ENCODE measurements at regions not wholly inside any gene's neighbourhood (a gene's known extent, or its start where the extent isn't known, plus 50 kb on each side); places are given as distances from the start of the nearest gene placed in this dataset.
"Not testable (repeated sequence)": the region's sequence is repeated elsewhere in the genome, so short reads cannot be mapped to it uniquely, and the experiment has no call there.

GRCh38 chr6:134778431-134778830 lies 171.5 kb downstream of the ALDH8A1 start:
- DNase-seq, result no peak

GRCh38 chr6:134774201-134774638 lies 175.7 kb downstream of the ALDH8A1 start:
- no peak for DNase-seq

GRCh38 chr6:134772671-134773360 lies 177.1 kb downstream of the ALDH8A1 start:
- no peak for DNase-seq

- no peak for DNase-seq
Observed at GRCh38 chr6:134768931-134769330, 181.0 kb downstream of the ALDH8A1 start.

GRCh38 chr6:134766497-134766896 lies 183.4 kb downstream of the ALDH8A1 start:
- no peak for DNase-seq

- DNase-seq, result no peak
Observed at GRCh38 chr6:134764741-134765140, 185.2 kb downstream of the ALDH8A1 start.

GRCh38 chr6:134763575-134763974 lies 186.3 kb downstream of the ALDH8A1 start:
- DNase-seq, result not testable (repeated sequence)

- DNase-seq, result no peak
Observed at GRCh38 chr6:134758621-134759020, 191.3 kb downstream of the ALDH8A1 start.

GRCh38 chr6:134757911-134758361 lies 192.0 kb downstream of the ALDH8A1 start:
- DNase-seq, result no peak

GRCh38 chr6:134756374-134757025 lies 193.4 kb downstream of the ALDH8A1 start:
- no peak for DNase-seq

GRCh38 chr6:134754013-134754690 lies 195.7 kb downstream of the ALDH8A1 start:
- DNase-seq, result no peak

- DNase-seq, result no peak
Observed at GRCh38 chr6:134753001-134753400, 196.9 kb downstream of the ALDH8A1 start.

GRCh38 chr6:134752445-134752844 lies 197.5 kb downstream of the ALDH8A1 start:
- DNase-seq, result no peak

- no peak for DNase-seq
Observed at GRCh38 chr6:134750669-134751068, 199.2 kb downstream of the ALDH8A1 start.

GRCh38 chr6:134748484-134748883 lies 201.4 kb downstream of the ALDH8A1 start:
- DNase-seq, result no peak

- DNase-seq, result not testable (repeated sequence)
Observed at GRCh38 chr6:134747197-134747596, 202.7 kb downstream of the ALDH8A1 start.

GRCh38 chr6:134746140-134746539 lies 203.8 kb downstream of the ALDH8A1 start:
- DNase-seq, result no peak

- not testable (repeated sequence) for DNase-seq
Observed at GRCh38 chr6:134745192-134745591, 204.7 kb downstream of the ALDH8A1 start.

GRCh38 chr6:134744301-134744700 lies 205.6 kb downstream of the ALDH8A1 start:
- DNase-seq, result no peak

GRCh38 chr6:134741200-134741536 lies 208.7 kb downstream of the ALDH8A1 start:
- no peak for DNase-seq

GRCh38 chr6:134740473-134741199 lies 209.3 kb downstream of the ALDH8A1 start:
- no peak for DNase-seq

- DNase-seq, result no peak
Observed at GRCh38 chr6:134740027-134740373, 209.9 kb downstream of the ALDH8A1 start.

GRCh38 chr6:134739299-134740026 lies 210.4 kb downstream of the ALDH8A1 start:
- DNase-seq, result no peak
